Sigmoid colon (tissue), 3 donors: ENCODE measurements at regions not wholly inside any gene's neighbourhood (a gene's known extent, or its start where the extent isn't known, plus 50 kb on each side); places are given as distances from the start of the nearest gene placed in this dataset.

Experiments
- CTCF ChIP-seq, 4 experiments: fragments of 450-650 bp in 3 of 4; fragments of 200-600 bp in 1 of 4; IDR thresholded peaks; one replicate each; pipeline ENCODE4 v1.5.1; 2016 to 2019; ENCODE audit warnings: antibody characterized with exemption in 4 of 4, mild to moderate bottlenecking in 3 of 4, moderate library complexity in 2 of 4
- POLR2A ChIP-seq, 2 donors: fragments of 450-650 bp; IDR thresholded peaks; one replicate each; pipeline ENCODE4 v1.6.1; 2016; ENCODE audit warnings: antibody characterized with exemption in 2 of 2, mild to moderate bottlenecking in 2 of 2, moderate library complexity in 2 of 2

- TF ChIP-seq CTCF (IDR thresholded peaks at IDR 0.05) (no peak), POLR2A (IDR thresholded peaks at IDR 0.05) (no peak)
Observed at GRCh38 chr1:30417701-30418046, 305.7 kb downstream of the MATN1 start.
